HepG2 (cell line): ENCODE measurements at regions not wholly inside any gene's neighbourhood (a gene's known extent, or its start where the extent isn't known, plus 50 kb on each side); places are given as distances from the start of the nearest gene placed in this dataset.

Experiments used
- ARNTL ChIP-seq: sonication (generic); formaldehyde crosslinking; IDR thresholded peaks from 2 replicates; pipeline ENCODE4 v1.4.0; 2020; ENCODE audit warnings: mild to moderate bottlenecking, missing genetic modification reagents
- CEBPB ChIP-seq: IDR thresholded peaks from 2 replicates; pipeline ENCODE4 v1.6.1; 2011; ENCODE audit warnings: low read depth, low read length, improper control_type of control experiment, borderline replicate concordance
- CENPT ChIP-seq: sonication (generic); formaldehyde crosslinking; IDR thresholded peaks from 2 replicates; pipeline ENCODE4 v1.8.0; 2022; ENCODE audit warnings: low read depth, mild to moderate bottlenecking, moderate library complexity, missing genetic modification reagents
- CREB1 ChIP-seq, 2 experiments: fragments of 450-650 bp in 1 of 2; IDR thresholded peaks; 2 replicates each; pipeline ENCODE4 v1.6.1; 2016 to 2017; ENCODE audit warnings: control low read depth in 1 of 2, mild to moderate bottlenecking in 1 of 2, missing compliant biosample characterization in 1 of 2, missing genetic modification characterization in 1 of 2
- MAZ ChIP-seq, 2 experiments: sonication (generic) in 1 of 2; formaldehyde crosslinking in 1 of 2; IDR thresholded peaks; 2 replicates each; pipeline versions ENCODE4 v1.5.0 to v1.6.1; 2012 to 2020; ENCODE audit warnings: low read depth in 2 of 2, mild to moderate bottlenecking in 2 of 2, borderline replicate concordance in 1 of 2, improper control_type of control experiment in 1 of 2, low read length in 1 of 2, missing genetic modification reagents in 1 of 2, moderate library complexity in 1 of 2
- YY1 ChIP-seq: IDR thresholded peaks from 2 replicates; pipeline ENCODE4 v1.6.1; 2011; ENCODE audit warnings: low read length, low read depth, moderate library complexity, mild to moderate bottlenecking; ENCODE audit not compliant: insufficient read depth, insufficient replicate concordance
- ZNF343 ChIP-seq: sonication (generic); formaldehyde crosslinking; IDR thresholded peaks from 2 replicates; pipeline ENCODE4 v1.4.0; 2020; ENCODE audit warnings: mild to moderate bottlenecking, missing genetic modification reagents
- ZNF407 ChIP-seq: sonication (generic); formaldehyde crosslinking; IDR thresholded peaks from one replicate; pipeline ENCODE4 v1.5.1; 2020; ENCODE audit warnings: mild to moderate bottlenecking, missing genetic modification reagents; ENCODE audit errors: not compliant biosample characterization
- ZNF564 ChIP-seq: sonication (generic); formaldehyde crosslinking; IDR thresholded peaks from 2 replicates; pipeline ENCODE4 v1.8.1; 2023; ENCODE audit warnings: mild to moderate bottlenecking, missing genetic modification reagents
- TF ChIP-seq, protein P1 (sequence below): sonication (generic); formaldehyde crosslinking; IDR thresholded peaks from 2 replicates; pipeline ENCODE4 v1.5.0; 2020; ENCODE audit warnings: mild to moderate bottlenecking, missing genetic modification reagents, borderline replicate concordance

- TF ChIP-seq ZNF407 (CRISPR knock-in tag): no peak
- no peak for TF ChIP-seq YY1
- TF ChIP-seq CENPT (CRISPR knock-in tag): no peak
- TF ChIP-seq ZNF343: no peak
- TF ChIP-seq MAZ (IDR thresholded peaks at IDR 0.05; ENCODE audit: borderline replicate concordance, low read depth, low read length): no peak
- TF ChIP-seq MAZ (CRISPR knock-in tag; IDR thresholded peaks at IDR 0.05; ENCODE audit: low read depth): no peak
- no peak for TF ChIP-seq ARNTL (CRISPR knock-in tag)
- TF ChIP-seq, protein P1, sequence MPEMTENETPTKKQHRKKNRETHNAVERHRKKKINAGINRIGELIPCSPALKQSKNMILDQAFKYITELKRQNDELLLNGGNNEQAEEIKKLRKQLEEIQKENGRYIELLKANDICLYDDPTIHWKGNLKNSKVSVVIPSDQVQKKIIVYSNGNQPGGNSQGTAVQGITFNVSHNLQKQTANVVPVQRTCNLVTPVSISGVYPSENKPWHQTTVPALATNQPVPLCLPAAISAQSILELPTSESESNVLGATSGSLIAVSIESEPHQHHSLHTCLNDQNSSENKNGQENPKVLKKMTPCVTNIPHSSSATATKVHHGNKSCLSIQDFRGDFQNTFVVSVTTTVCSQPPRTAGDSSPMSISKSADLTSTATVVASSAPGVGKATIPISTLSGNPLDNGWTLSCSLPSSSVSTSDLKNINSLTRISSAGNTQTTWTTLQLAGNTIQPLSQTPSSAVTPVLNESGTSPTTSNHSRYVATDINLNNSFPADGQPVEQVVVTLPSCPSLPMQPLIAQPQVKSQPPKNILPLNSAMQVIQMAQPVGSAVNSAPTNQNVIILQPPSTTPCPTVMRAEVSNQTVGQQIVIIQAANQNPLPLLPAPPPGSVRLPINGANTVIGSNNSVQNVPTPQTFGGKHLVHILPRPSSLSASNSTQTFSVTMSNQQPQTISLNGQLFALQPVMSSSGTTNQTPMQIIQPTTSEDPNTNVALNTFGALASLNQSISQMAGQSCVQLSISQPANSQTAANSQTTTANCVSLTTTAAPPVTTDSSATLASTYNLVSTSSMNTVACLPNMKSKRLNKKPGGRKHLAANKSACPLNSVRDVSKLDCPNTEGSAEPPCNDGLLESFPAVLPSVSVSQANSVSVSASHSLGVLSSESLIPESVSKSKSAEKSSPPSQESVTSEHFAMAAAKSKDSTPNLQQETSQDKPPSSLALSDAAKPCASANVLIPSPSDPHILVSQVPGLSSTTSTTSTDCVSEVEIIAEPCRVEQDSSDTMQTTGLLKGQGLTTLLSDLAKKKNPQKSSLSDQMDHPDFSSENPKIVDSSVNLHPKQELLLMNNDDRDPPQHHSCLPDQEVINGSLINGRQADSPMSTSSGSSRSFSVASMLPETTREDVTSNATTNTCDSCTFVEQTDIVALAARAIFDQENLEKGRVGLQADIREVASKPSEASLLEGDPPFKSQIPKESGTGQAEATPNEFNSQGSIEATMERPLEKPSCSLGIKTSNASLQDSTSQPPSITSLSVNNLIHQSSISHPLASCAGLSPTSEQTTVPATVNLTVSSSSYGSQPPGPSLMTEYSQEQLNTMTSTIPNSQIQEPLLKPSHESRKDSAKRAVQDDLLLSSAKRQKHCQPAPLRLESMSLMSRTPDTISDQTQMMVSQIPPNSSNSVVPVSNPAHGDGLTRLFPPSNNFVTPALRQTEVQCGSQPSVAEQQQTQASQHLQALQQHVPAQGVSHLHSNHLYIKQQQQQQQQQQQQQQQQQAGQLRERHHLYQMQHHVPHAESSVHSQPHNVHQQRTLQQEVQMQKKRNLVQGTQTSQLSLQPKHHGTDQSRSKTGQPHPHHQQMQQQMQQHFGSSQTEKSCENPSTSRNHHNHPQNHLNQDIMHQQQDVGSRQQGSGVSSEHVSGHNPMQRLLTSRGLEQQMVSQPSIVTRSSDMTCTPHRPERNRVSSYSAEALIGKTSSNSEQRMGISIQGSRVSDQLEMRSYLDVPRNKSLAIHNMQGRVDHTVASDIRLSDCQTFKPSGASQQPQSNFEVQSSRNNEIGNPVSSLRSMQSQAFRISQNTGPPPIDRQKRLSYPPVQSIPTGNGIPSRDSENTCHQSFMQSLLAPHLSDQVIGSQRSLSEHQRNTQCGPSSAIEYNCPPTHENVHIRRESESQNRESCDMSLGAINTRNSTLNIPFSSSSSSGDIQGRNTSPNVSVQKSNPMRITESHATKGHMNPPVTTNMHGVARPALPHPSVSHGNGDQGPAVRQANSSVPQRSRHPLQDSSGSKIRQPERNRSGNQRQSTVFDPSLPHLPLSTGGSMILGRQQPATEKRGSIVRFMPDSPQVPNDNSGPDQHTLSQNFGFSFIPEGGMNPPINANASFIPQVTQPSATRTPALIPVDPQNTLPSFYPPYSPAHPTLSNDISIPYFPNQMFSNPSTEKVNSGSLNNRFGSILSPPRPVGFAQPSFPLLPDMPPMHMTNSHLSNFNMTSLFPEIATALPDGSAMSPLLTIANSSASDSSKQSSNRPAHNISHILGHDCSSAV (CRISPR knock-in tag): no peak
- no peak for TF ChIP-seq CEBPB
- no peak for TF ChIP-seq ZNF564 (CRISPR knock-in tag)
- TF ChIP-seq CREB1 (IDR thresholded peaks at IDR 0.05): no peak
- no peak for TF ChIP-seq CREB1 (CRISPR knock-in tag; IDR thresholded peaks at IDR 0.05)
These were observed 56.6 kb upstream of the CCN6 start (continued) for GRCh38 chr6:111997078-111997852.
